Mesenchymal stem cell (in vitro differentiated cells and primary cell): ENCODE measurements at regions not wholly inside any gene's neighbourhood (a gene's known extent, or its start where the extent isn't known, plus 50 kb on each side); places are given as distances from the start of the nearest gene placed in this dataset.

Experiments
- DNase-seq: peaks from one replicate; pipeline ENCODE4 v3.0.0-alpha.2; 2013
- H2AFZ ChIP-seq: one replicate; pipeline ENCODE4 v1.6.1; 2013; ENCODE audit warnings: low read depth, mild to moderate bottlenecking, control low read depth, inconsistent platforms, low read length, moderate library complexity
- H2AK5ac ChIP-seq: 2 replicates; pipeline ENCODE4 v1.6.1; 2013; ENCODE audit warnings: low read length, moderate library complexity, mild to moderate bottlenecking, inconsistent platforms; ENCODE audit not compliant: severe bottlenecking
- H2BK120ac ChIP-seq: one replicate; pipeline ENCODE4 v1.6.1; 2013; ENCODE audit warnings: low read depth, mild to moderate bottlenecking, inconsistent platforms, low read length, moderate library complexity
- H2BK12ac ChIP-seq, 2 experiments: one replicate each; pipeline ENCODE4 v1.6.1; 2013; ENCODE audit warnings: inconsistent platforms in 2 of 2, low read length in 2 of 2, mild to moderate bottlenecking in 2 of 2, moderate library complexity in 2 of 2, control low read depth in 1 of 2
- H2BK15ac ChIP-seq: one replicate; pipeline ENCODE4 v1.6.1; 2013; ENCODE audit warnings: mild to moderate bottlenecking, low read depth, inconsistent platforms; ENCODE audit not compliant: poor library complexity, severe bottlenecking
- H2BK5ac ChIP-seq: 2 replicates; pipeline ENCODE4 v1.6.1; 2013; ENCODE audit warnings: low read depth, mild to moderate bottlenecking, low read length, control low read depth, inconsistent platforms; ENCODE audit not compliant: poor library complexity, severe bottlenecking
- H3K14ac ChIP-seq, 2 experiments: one replicate each; pipeline ENCODE4 v1.6.1; 2013; ENCODE audit warnings: inconsistent platforms in 2 of 2, low read length in 2 of 2, control low read depth in 1 of 2, mild to moderate bottlenecking in 1 of 2, moderate library complexity in 1 of 2
- H3K18ac ChIP-seq, 2 experiments: one replicate each; pipeline ENCODE4 v1.6.1; 2013; ENCODE audit warnings: inconsistent platforms in 2 of 2, low read length in 2 of 2, control low read depth in 1 of 2, low read depth in 1 of 2, mild to moderate bottlenecking in 1 of 2
- H3K23ac ChIP-seq, 2 experiments: one replicate each; pipeline ENCODE4 v1.6.1; 2013; ENCODE audit warnings: inconsistent platforms in 2 of 2, low read length in 2 of 2, mild to moderate bottlenecking in 2 of 2, moderate library complexity in 2 of 2, control low read depth in 1 of 2
- H3K27ac ChIP-seq: 2 replicates; pipeline ENCODE4 v1.5.1; 2013; ENCODE audit warnings: mild to moderate bottlenecking, moderate library complexity, low read length, control low read depth, inconsistent platforms; ENCODE audit not compliant: poor library complexity, severe bottlenecking
- H3K27me3 ChIP-seq, 2 experiments: 2 replicates each; pipeline versions ENCODE4 v1.6.1 to v1.7.0; 2013; ENCODE audit warnings: low read length in 2 of 2, mild to moderate bottlenecking in 2 of 2, moderate library complexity in 2 of 2, control low read depth in 1 of 2, inconsistent platforms in 1 of 2; ENCODE audit not compliant: control insufficient read depth in 1 of 2, insufficient read depth in 1 of 2
- H3K36me3 ChIP-seq, 2 experiments: 2 replicates each; pipeline versions ENCODE4 v1.6.1 to v1.7.0; 2013; ENCODE audit warnings: low read length in 2 of 2, control low read depth in 1 of 2, inconsistent platforms in 1 of 2, low read depth in 1 of 2, mild to moderate bottlenecking in 1 of 2; ENCODE audit not compliant: insufficient read depth in 2 of 2, control insufficient read depth in 1 of 2
- H3K4ac ChIP-seq, 2 experiments: one replicate each; pipeline ENCODE4 v1.6.1; 2013; ENCODE audit warnings: inconsistent platforms in 2 of 2, low read length in 2 of 2, mild to moderate bottlenecking in 2 of 2, moderate library complexity in 2 of 2, control low read depth in 1 of 2, low read depth in 1 of 2
- H3K4me1 ChIP-seq: 2 replicates; pipeline ENCODE4 v1.6.1; 2013; ENCODE audit warnings: low read depth, low read length, control low read depth; ENCODE audit not compliant: control insufficient read depth, insufficient read depth
- H3K4me2 ChIP-seq: 2 replicates; pipeline ENCODE4 v1.6.1; 2013; ENCODE audit warnings: low read length, mild to moderate bottlenecking, inconsistent platforms; ENCODE audit not compliant: poor library complexity, severe bottlenecking
- H3K4me3 ChIP-seq, 2 experiments: 2 replicates each; pipeline versions ENCODE4 v1.5.1 to v1.7.0; 2013; ENCODE audit warnings: low read length in 2 of 2, mild to moderate bottlenecking in 2 of 2, control low read depth in 1 of 2, low read depth in 1 of 2; ENCODE audit not compliant: insufficient read depth in 1 of 2
- H3K79me1 ChIP-seq: replicated peaks from 2 replicates; pipeline ENCODE4 v1.6.1; 2013; ENCODE audit warnings: mild to moderate bottlenecking, control low read depth, low read length, inconsistent platforms; ENCODE audit not compliant: poor library complexity, severe bottlenecking
- H3K9ac ChIP-seq: 2 replicates; pipeline ENCODE4 v1.7.0; 2013; ENCODE audit warnings: mild to moderate bottlenecking, low read length, moderate library complexity
- H3K9me3 ChIP-seq: 2 replicates; pipeline ENCODE4 v1.7.0; 2013; ENCODE audit warnings: mild to moderate bottlenecking, low read length; ENCODE audit not compliant: control insufficient read depth
- H4K8ac ChIP-seq: one replicate; pipeline ENCODE4 v1.6.1; 2013; ENCODE audit warnings: inconsistent platforms, mild to moderate bottlenecking, low read length, moderate library complexity
- H4K91ac ChIP-seq: one replicate; pipeline ENCODE4 v1.6.1; 2013; ENCODE audit warnings: mild to moderate bottlenecking, low read length, inconsistent platforms
- WGBS: methylation state at CpG from one replicate; pipeline ENCODE4 v1.1.7; 2013; ENCODE audit warnings: mixed read lengths; 5-methylcytosine and 5-hydroxymethylcytosine counted together

GRCh38 chr17:79165756-79166473 lies 91.3 kb downstream of the ENGASE start:
- Histone ChIP-seq H3K36me3 (peaks cover 0 to 3% of the 10 kb centered on the region in 2 experiments), H3K9ac (no peak overlapping the region), H3K4me1 (peaks cover 2% of the 10 kb centered on the region), H3K14ac (no peak overlapping the region), H4K91ac (no peak overlapping the region), H3K9me3 (no peaks in the 10 kb centered on the region), H2BK120ac (no peak overlapping the region), H2BK12ac (no peak overlapping the region), H3K4me2 (no peak overlapping the region), H2AK5ac (no peak overlapping the region), H2BK15ac (no peak overlapping the region), H2AFZ (no peak overlapping the region), H3K27ac (no peak overlapping the region), H3K79me1 (no peaks in the 10 kb centered on the region), H3K18ac (no peak overlapping the region), H3K4me3 (no peak overlapping the region), H4K8ac (no peak overlapping the region), H3K23ac (no peak overlapping the region), H2BK5ac (no peak overlapping the region), H3K27me3 (peaks cover 11 to 91% of the 10 kb centered on the region in 2 experiments), H3K4ac (no peak overlapping the region)
- DNase-seq: no peak
- 83% methylated on average over 24 of the region's 24 CpGs for WGBS

GRCh38 chr17:79164913-79165695 lies 90.5 kb downstream of the ENGASE start:
- Histone ChIP-seq H3K9me3 (no peaks in the 10 kb centered on the region), H3K27me3 (peaks cover 11 to 89% of the 10 kb centered on the region in 2 experiments), H3K4ac (no peak overlapping the region), H2AK5ac (no peak overlapping the region), H2BK15ac (no peak overlapping the region), H3K4me1 (peaks cover 2% of the 10 kb centered on the region), H3K9ac (no peak overlapping the region), H2AFZ (no peak overlapping the region), H3K4me3 (no peak overlapping the region), H3K79me1 (no peaks in the 10 kb centered on the region), H3K36me3 (peaks cover 0 to 3% of the 10 kb centered on the region in 2 experiments), H2BK12ac (no peak overlapping the region), H3K18ac (no peak overlapping the region), H3K4me2 (no peak overlapping the region), H4K8ac (no peak overlapping the region), H4K91ac (no peak overlapping the region), H2BK5ac (no peak overlapping the region), H3K14ac (no peak overlapping the region), H3K23ac (no peak overlapping the region), H2BK120ac (no peak overlapping the region), H3K27ac (no peak overlapping the region)
- DNase-seq: no peak
- WGBS: 75% methylated on average over 20 of the region's 21 CpGs

GRCh38 chr17:79164408-79164807 lies 89.8 kb downstream of the ENGASE start:
- Histone ChIP-seq H4K91ac (no peak overlapping the region), H3K23ac (no peak overlapping the region), H3K4me2 (no peak overlapping the region), H3K9me3 (no peaks in the 10 kb centered on the region), H3K36me3 (peaks cover 0 to 3% of the 10 kb centered on the region in 2 experiments), H3K27ac (no peak overlapping the region), H3K9ac (no peak overlapping the region), H2AFZ (no peak overlapping the region), H3K4me3 (no peak overlapping the region), H3K18ac (no peak overlapping the region), H3K79me1 (no peaks in the 10 kb centered on the region), H3K14ac (no peak overlapping the region), H2AK5ac (no peak overlapping the region), H3K4me1 (peaks cover 2% of the 10 kb centered on the region), H2BK12ac (no peak overlapping the region), H4K8ac (no peak overlapping the region), H2BK5ac (no peak overlapping the region), H3K27me3 (peaks cover 15 to 89% of the 10 kb centered on the region in 2 experiments), H3K4ac (no peak overlapping the region), H2BK120ac (no peak overlapping the region), H2BK15ac (no peak overlapping the region)
- 87% methylated on average over 16 of the region's 16 CpGs for WGBS
- no peak for DNase-seq

GRCh38 chr17:79163071-79163470 lies 88.4 kb downstream of the ENGASE start:
- Histone ChIP-seq H2BK120ac (no peak overlapping the region), H3K14ac (no peak overlapping the region), H3K27ac (no peak overlapping the region), H2BK15ac (no peak overlapping the region), H2AK5ac (no peak overlapping the region), H2AFZ (no peak overlapping the region), H4K91ac (no peak overlapping the region), H2BK12ac (no peak overlapping the region), H3K4me1 (peaks cover 2% of the 10 kb centered on the region), H4K8ac (no peak overlapping the region), H3K79me1 (no peaks in the 10 kb centered on the region), H3K4ac (no peak overlapping the region), H3K18ac (no peak overlapping the region), H2BK5ac (no peak overlapping the region), H3K9me3 (no peaks in the 10 kb centered on the region), H3K4me3 (no peak overlapping the region), H3K27me3 (peaks cover 7 to 89% of the 10 kb centered on the region in 2 experiments), H3K9ac (no peak overlapping the region), H3K36me3 (no peaks in the 10 kb centered on the region), H3K4me2 (no peak overlapping the region), H3K23ac (no peak overlapping the region)
- DNase-seq: no peak
- 70% methylated on average over 12 of the region's 12 CpGs for WGBS
